SU-DHL-6 (cell line): ENCODE measurements at regions not wholly inside any gene's neighbourhood (a gene's known extent, or its start where the extent isn't known, plus 50 kb on each side); places are given as distances from the start of the nearest gene placed in this dataset.

Experiments used
- CTCF ChIP-seq: fragments of 200-600 bp; sonication (generic); IDR thresholded peaks from one replicate; pipeline ENCODE4 v1.5.1; 2017; ENCODE audit warnings: antibody characterized with exemption, mild to moderate bottlenecking, low read length, moderate library complexity; ENCODE audit not compliant: insufficient read depth, poor library complexity, severe bottlenecking
- EZH2phosphoT487 ChIP-seq: fragments of 200-600 bp; sonication (generic), shearing (Covaris generic); conservative IDR thresholded peaks from 2 replicates; pipeline ENCODE4 v1.6.1; 2018; ENCODE audit warnings: mild to moderate bottlenecking, antibody characterized with exemption, low read length, moderate library complexity, mixed read lengths

- TF ChIP-seq CTCF, result no peak
- TF ChIP-seq EZH2phosphoT487, result no peak
Measured at GRCh38 chr12:84786622-84787021, 126.0 kb downstream of the SLC6A15 start.
